ENCODE measurements at regions not wholly inside any gene's neighbourhood (a gene's known extent, or its start where the extent isn't known, plus 50 kb on each side); places are given as distances from the start of the nearest gene placed in this dataset.

DNA sequence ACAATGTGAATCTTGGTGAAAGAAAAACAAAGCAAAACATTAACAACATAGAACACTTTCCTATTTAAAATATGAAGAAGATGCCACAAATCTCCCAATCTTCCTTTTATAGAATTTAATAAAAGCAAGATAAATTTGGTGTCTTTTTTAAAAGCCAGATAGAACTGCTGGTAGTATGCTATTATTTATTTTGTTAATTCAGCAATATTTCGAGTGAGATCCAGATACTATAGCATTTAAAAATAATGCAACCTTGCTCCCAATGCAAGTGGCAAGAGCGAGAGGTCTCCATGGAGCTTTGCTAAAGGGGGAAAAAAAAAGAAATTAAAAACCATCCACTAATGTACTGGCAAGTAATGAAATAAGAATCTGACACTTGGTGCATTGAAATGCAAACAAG, 121.8 kb downstream of the IL20RB start:
- DNase-seq (ENCODE audit: low read depth), result no peak

DNA sequence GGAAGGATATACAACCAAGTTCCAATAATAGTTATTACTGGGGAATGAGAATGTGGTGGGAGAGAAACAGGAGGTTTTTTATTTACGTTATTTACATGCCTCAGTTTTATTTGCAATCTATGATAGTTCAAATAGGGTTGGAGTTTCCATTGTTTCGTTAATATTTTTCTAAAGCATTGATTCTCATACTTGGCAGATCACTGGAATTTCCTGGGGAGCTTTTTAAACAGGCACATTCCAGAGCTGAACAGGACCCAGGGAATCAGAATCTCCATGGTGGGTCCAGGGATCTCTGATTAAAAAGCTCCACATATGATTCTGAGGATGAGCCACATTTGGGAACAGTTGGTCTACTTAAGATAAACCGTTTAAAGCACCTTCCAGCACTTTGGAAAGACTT, 123.9 kb downstream of the IL20RB start:
- H3K4me3 ChIP-seq (replicated peaks; ENCODE audit: low read depth, low read length), result no peak overlapping the region
- TF ChIP-seq, protein P1, sequence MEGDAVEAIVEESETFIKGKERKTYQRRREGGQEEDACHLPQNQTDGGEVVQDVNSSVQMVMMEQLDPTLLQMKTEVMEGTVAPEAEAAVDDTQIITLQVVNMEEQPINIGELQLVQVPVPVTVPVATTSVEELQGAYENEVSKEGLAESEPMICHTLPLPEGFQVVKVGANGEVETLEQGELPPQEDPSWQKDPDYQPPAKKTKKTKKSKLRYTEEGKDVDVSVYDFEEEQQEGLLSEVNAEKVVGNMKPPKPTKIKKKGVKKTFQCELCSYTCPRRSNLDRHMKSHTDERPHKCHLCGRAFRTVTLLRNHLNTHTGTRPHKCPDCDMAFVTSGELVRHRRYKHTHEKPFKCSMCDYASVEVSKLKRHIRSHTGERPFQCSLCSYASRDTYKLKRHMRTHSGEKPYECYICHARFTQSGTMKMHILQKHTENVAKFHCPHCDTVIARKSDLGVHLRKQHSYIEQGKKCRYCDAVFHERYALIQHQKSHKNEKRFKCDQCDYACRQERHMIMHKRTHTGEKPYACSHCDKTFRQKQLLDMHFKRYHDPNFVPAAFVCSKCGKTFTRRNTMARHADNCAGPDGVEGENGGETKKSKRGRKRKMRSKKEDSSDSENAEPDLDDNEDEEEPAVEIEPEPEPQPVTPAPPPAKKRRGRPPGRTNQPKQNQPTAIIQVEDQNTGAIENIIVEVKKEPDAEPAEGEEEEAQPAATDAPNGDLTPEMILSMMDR (IDR thresholded peaks at IDR 0.05; ENCODE audit: low read length, missing control alignments), result no peak
- DNase-seq (ENCODE audit: low read depth), result no peak

More for the DNA sequence above, 121.8 kb downstream of the IL20RB start:
- TF ChIP-seq, protein P1 (IDR thresholded peaks at IDR 0.05; ENCODE audit: low read length, missing control alignments), result no peak
- H3K4me3 ChIP-seq (replicated peaks; ENCODE audit: low read depth, low read length), result no peak overlapping the region

DNA sequence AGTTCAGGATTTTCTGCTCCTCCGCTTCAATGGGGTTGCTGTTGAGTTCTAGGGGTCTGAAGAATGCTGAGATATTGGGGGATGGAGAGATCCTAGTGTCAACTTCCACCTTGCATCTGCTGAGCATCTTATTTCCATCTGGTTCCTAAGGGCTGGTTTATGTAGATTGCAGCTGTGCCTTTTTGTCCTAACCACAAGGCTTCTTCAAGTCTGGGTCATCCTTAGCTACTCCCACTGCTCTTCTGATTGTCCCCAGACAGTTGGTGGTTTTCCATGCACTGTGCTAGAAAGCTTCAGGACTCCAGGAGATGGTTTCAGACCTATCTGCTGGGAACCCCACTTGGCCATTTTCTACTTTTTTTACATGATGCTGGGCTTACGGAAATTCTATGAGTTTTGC, 125.0 kb downstream of the IL20RB start:
- DNase-seq (ENCODE audit: low read depth), result no peak
- no peak overlapping the region for H3K4me3 ChIP-seq (replicated peaks; ENCODE audit: low read depth, low read length)
- TF ChIP-seq, protein P1 (IDR thresholded peaks at IDR 0.05; ENCODE audit: low read length, missing control alignments), result no peak

DNA sequence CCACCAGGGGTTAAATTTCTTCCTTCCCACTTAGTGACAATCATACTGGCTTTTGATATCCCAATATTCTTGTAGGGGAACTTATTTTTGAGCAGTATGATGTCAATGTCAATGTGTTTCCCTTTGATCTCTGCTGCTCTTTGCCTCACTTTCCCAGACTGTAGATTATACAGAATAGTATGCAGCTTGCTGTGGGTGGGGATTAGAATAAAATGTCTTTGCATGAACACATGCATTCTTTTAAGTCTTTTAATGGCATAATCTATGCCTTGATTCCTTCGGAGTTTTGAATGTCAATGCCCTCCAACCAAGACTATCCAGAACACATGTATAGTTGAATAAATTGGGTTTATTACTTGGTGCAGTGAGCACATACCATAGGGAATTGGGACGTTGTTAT, 125.5 kb downstream of the IL20RB start:
- TF ChIP-seq, protein P1 (IDR thresholded peaks at IDR 0.05; ENCODE audit: low read length, missing control alignments), result no peak
- no peak for DNase-seq (ENCODE audit: low read depth)
- H3K4me3 ChIP-seq (replicated peaks; ENCODE audit: low read depth, low read length), result no peak overlapping the region

DNA sequence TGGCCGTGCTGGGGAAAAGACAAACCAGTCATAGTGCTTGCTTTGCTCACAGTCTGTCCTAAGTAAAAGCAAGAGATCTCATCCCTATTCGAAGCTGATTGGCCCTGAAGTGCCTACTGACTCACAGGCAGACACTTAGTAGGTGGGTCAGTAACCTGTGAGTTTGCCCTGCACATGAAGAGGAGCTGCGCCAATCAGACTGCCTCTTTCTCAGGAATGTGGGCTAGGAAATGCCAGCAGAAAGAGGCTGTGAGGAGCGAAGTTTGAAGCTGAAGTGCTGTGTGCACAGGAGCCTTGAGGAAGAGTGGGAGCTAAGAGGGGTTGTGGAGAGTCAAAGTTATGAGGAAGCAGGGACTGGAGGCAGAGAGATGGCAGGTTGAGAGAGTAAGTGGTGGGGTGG, 126.8 kb downstream of the IL20RB start:
- no peak for DNase-seq (ENCODE audit: low read depth)
- TF ChIP-seq, protein P1 (IDR thresholded peaks at IDR 0.05; ENCODE audit: low read length, missing control alignments), result no peak
- H3K4me3 ChIP-seq (replicated peaks; ENCODE audit: low read depth, low read length), result no peak overlapping the region

DNA sequence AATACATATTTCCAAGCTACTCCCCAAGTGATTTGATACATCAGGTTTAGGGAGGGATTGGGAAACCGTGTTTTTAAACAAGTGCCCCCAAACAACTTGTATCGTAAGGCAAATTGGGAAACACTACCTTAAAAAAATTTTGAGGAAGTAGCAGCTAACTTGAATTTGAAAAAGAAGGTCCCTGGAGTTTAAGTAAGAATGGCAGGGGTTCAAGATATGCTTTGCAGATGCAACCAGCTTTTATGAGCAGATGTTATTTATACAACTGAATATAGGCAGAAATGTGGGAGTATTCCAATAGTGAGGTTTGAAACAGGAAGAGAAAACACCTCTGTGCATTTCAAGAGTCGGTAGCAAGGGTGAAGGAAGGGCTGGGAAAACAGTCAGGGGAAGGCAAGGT, 139.6 kb downstream of the IL20RB start:
- TF ChIP-seq, protein P1 (IDR thresholded peaks at IDR 0.05; ENCODE audit: low read length, missing control alignments), result no peak
- no peak overlapping the region for H3K4me3 ChIP-seq (replicated peaks; ENCODE audit: low read depth, low read length)
- no peak for DNase-seq (ENCODE audit: low read depth)

DNA sequence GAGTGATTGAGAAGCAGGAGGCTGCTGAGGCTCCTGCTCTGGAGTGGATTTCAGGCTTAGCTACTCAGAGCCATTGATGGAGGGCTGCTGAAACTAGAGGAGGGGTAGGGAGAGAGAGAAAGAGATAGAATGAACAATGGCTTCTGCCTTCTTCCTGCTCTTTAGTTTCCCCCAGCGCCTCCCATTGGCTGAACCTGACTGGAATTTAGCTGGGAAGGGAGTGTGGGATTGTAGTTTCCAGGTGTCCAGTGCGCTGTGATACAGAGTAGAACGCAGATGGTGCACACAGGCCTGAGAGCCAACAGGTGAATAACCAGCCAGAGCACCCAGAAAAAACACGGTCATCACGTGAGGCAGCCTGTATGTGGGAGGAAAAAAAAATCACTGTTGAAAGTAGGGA, 140.1 kb downstream of the IL20RB start:
- TF ChIP-seq, protein P1 (IDR thresholded peaks at IDR 0.05; ENCODE audit: low read length, missing control alignments), result no peak
- no peak overlapping the region for H3K4me3 ChIP-seq (replicated peaks; ENCODE audit: low read depth, low read length)
- DNase-seq (ENCODE audit: low read depth), result no peak
